Left colon (tissue), 2 donors: ENCODE measurements at regions not wholly inside any gene's neighbourhood (a gene's known extent, or its start where the extent isn't known, plus 50 kb on each side); places are given as distances from the start of the nearest gene placed in this dataset.
A peak's percentile ranks its signal among the peaks of the same experiment; 100 is the strongest.
"Not testable (repeated sequence)": the region's sequence is repeated elsewhere in the genome, so short reads cannot be mapped to it uniquely, and the experiment has no call there.

Source experiments
- ATAC-seq: fragments of 200-7000 bp; cut with Tn5 transposase; one replicate; pipeline ENCODE4 v1.9.1; 2020; ENCODE audit warnings: mild to moderate bottlenecking, moderate library complexity
- DNase-seq, 2 donors: peaks; one replicate each; pipeline ENCODE4 v3.0.0-alpha.2; 2020
- intact Hi-C, 2 donors: fragments of 100-400 bp; cut with DNase I in 1 of 2; cut with micrococcal nuclease in 1 of 2; formaldehyde crosslinking; loops; one replicate each; pipeline versions ENCODE4 v1.11.2 to v1.14.0; 2022; cut with DNase I, micrococcal nuclease
- donor health status: DM: no; HTN: no; CAD: no.
- donor health status: DM: yes; HTN: yes; CAD: no.

DNA sequence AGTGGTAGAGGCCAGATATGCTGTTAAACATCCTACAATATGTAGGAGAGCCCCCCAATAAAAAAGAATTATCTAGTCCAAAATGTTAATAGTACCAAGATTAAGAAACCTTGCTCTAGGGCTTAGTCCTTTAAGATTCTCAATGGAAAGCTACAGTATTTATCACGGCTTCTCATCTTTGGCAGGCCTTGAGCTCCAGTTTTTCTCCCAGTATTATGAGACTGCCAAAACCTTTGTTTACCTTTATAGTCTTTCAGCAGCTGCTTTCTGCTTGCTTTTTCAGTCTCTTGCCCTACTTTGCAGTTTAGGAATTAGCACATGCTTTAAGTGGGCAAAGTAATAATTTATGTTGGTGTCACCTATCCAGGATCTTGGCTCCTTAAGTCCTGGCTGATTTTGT is 59.7 kb downstream of the NHLRC1 start:
- ATAC-seq = no peak
- no peak for DNase-seq
- intact Hi-C loops = no loop called here

DNA sequence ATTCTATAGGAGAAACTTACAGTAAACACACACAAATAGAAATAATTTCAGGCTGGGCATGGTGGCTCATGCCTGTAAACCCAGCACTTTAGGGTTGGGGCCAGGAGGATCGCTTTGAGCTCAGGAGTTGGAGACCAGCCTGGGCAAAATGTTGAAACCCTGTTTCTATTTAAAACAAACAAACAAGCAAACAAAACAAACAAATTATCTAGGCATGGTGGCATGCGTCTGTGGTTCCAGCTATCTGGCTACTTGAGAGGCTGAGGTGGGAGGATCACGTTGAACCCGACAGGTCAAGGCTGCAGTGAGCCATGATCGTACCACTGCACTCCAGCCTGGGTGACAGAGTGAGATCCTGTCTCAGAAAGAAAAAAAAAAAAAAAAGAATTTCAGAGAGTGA is 64.0 kb downstream of the NHLRC1 start:
- intact Hi-C loops = no loop called here
- no peak for DNase-seq
- no peak for ATAC-seq

DNA sequence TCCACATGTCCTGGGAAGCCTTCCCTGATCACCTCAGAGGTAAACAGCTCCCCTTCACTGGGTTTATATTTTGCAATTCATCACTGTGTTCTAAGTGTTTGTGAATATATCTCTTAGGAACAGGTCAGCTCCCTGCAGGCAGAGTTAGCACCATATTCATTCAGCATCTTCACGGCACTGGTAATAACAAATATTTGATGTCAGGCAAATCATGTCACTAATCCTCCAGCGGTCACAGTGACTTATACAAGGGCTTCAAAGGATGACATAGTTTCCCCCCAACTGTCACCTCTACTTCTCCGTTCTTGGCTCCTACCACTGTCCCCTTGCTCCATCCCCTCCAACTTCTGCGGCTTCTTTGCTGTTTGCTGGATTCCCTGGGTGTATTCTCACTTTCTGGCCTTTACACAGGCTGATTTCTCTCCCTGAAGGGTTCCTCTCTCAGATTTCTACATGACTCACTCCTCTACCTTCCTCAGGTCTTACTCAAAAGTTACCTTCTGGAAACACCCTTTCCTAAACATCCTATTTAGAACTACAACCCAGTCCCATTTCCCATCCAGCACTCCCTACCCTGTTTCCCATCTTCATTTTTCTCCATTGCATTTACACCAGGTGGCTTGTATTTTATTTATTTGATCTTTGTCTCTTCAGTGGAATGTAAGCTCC is 66.6 kb downstream of the NHLRC1 start:
- ATAC-seq (no peak), DNase-seq (no peak)
- intact Hi-C loops = no loop called here

DNA sequence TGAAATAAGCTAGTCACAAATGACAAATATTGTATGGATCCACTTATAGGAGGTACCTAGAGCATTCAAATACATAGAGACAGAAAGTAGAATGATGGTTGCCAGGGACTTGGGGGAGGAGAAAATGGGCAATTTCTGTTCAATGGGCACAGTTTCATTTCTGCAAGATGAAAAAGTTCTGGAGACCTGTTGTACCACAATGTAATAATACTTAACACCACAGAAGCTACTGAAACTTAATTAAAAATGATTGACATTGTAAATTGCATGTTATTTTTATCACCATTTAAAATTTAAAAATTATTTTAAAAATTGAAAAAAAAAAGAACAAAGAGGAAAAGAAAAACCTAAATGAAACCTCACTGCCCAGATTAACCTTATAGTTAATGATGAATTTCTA is 67.4 kb downstream of the NHLRC1 start:
- intact Hi-C loops = no loop called here
- no peak for ATAC-seq
- DNase-seq = no peak

DNA sequence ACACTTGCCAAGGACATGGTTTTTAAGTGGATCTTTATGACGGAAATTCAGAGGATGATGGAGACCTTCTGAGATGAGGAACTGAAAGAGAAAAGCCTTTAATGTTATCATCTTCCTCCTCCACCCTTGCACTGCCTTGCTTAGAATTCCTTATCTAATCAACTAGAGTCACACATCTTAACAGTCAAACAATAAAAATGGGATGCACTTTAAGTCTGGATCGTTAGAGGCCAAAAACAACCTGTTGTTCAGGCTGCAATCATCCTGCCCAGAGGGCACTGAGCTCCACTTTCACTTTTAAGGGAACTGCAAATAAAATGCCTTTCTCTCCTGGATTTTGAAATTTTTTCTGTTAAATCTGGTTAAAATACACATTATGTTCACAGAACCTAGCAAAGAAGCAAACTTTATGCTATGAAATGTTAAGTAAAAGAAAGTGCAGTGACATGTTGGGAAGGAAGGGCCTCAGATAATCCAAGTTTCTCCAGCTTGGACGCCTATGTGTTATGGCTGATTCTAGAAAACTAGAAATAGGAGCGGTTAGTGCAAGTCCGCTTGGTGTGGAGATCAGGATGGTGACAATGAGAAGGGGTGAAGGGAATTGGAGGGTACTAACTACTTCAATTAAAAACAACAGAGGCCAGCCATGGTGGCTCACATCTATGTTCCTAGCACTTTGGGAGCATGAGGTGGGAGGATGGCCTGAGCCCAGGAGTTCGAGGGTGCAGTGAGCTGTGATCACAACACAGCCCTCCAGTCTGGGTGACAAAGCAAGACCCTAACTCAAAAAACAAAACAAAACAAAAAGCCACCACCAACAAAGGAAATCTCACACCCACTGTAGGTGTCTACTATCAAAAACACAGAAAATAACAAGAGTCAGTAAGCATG is 66.4 kb upstream of the KIF13A start:
- intact Hi-C loops = no loop called here
- ATAC-seq = peak; percentile 86
- peak in 1 of 2 donors; percentile 15 for DNase-seq

DNA sequence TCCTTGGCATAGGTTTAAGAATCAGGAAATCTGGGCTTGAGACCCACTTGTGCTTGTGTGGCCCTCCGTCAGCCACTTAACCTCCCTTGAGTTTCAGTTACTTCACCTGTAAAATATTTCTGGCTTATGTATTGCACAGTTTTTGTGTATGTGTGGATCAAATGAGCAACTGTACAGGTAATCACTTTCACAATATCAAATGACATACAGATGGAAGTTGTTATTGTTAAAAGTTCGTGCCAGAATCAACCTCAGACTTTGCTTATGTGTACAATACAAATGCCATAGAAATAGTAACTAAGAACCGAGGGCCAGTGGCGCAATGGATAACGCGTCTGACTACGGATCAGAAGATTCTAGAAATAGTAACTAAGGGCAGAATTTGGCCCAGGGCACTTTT is 65.6 kb upstream of the KIF13A start:
- ATAC-seq (peak; percentile 35), DNase-seq (peak in 1 of 2 donors; percentile 12)
- intact Hi-C loops = no loop called here

DNA sequence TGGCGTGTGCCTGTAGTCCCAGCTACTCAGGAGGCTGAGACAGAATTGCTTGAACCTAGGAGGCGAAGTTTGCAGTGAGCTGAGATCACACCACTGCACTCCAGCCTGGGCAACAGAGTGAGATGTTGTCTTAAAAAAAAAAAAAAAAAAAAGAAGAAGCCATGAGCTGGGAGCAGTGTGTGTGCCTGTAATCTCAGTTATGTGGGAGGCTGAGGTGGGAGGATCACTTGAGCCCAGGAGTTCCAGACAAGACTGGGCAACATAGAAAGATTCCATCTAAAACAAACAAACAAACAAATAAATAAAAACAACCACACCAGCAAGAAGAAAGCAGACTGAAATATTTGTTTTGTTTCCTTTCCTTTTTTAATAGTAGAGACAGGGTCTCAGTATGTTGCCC is 62.2 kb upstream of the KIF13A start:
- intact Hi-C loops = no loop called here
- DNase-seq = no peak
- no peak for ATAC-seq

DNA sequence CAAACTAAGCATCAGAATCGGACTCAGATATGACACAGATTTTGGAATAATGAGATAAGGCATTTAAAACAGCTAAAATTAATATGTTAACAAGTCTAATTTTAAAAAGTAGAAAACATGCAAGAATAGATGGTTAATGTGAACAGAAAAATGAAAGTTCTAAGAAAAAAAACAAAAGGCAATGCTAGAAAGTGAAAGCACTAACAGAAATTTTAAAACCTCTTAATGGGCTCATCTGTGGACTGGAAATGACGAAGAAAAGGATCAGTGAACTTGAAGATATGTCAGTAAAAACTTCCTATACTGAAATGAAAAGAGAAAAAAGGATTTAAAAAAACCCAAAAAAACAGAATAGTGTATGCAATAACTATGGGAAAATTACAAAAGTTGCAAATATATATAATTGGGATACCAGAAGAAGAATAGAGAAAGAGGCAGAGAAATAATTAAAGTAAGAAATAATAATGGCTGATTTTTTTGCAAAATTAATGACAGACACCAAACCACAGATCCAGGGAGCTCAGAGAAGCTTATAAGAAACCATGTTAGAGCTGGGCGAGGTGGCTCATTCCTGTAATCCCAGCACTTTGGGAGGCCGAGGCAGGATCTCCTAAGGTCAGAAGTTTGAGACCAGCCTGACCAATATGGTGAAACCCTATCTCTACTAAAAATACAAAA is 61.7 kb upstream of the KIF13A start:
- ATAC-seq = no peak
- no peak for DNase-seq

DNA sequence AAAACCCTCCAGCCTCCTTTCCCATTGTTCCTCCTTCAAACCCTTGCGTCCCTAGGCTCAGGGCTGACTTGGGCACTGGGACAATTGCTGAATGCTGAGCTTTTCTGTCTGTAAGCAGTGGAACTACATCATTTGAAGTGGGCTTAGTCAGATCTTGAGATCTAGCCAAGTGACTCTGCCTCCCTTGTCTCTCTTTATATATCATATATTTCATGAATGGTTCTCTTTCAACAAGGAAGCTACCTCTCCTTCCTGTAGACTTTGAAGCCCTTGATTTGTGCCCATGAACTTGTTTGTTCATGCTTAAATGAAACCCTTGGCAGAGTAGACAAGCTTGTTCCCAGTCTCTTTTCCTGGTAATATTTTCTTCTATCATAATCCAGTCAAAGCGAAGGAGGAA is 60.0 kb upstream of the KIF13A start:
- ATAC-seq (peak; percentile 87), DNase-seq (peak in 1 of 2 donors; percentile 22)
- intact Hi-C loops = no loop called here

More for the DNA sequence above, 61.7 kb upstream of the KIF13A start:
- intact Hi-C loops = no loop called here

DNA sequence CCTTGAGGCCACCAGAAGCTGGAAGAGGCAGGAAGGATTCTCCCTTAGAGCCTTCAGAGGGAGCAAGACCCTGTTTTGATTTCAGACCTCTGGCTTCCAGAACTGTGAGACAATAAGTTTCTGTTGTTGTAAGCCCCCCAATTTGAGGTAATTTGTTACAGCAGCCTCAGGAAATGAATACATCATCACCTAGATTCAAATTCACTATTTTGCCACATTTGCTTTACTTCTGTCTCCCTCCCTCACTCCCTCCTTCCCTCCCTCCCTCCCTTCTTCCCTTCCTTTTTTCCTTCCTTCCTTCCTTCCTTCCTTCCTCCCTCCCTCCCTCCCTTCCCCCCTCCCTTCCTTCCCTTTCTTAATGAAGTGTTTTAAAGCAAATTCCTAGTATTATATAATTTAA is 58.1 kb upstream of the KIF13A start:
- intact Hi-C loops = no loop called here
- no peak for DNase-seq

DNA sequence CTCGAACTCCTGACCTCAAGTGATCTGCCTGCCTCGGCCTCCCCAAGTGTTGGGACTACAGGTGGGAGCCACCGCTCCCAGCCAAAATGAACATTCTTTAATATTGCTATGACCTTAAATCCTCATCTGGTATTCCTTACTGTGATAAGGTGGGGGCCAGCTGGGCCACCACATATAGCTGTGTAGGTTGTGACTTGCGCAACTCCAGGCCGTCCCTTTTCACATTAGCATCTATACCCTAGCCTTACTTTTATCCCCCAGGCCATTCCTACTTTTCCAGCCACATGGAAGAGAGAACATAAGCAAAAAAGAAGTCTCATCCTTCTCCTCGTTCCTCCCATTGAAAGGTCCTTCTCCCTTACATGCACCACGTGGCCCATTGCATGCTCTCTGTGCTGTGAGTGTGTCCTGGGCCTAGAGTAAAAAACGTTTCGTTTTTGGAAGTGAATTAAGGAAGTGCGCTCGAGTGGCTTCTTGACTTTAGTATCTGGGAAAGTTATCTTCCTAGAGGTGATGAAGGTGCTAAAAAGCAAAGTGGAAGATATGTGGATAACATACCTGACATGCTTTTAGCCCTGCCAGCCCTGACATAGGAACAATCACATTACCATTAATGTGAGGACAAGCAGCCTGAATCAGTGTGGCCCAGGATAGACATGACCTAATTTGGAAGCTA is 56.8 kb upstream of the KIF13A start:
- intact Hi-C loops = no loop called here
- DNase-seq = no peak
- ATAC-seq = no peak

More for the DNA sequence above, 58.1 kb upstream of the KIF13A start:
- no peak for ATAC-seq

DNA sequence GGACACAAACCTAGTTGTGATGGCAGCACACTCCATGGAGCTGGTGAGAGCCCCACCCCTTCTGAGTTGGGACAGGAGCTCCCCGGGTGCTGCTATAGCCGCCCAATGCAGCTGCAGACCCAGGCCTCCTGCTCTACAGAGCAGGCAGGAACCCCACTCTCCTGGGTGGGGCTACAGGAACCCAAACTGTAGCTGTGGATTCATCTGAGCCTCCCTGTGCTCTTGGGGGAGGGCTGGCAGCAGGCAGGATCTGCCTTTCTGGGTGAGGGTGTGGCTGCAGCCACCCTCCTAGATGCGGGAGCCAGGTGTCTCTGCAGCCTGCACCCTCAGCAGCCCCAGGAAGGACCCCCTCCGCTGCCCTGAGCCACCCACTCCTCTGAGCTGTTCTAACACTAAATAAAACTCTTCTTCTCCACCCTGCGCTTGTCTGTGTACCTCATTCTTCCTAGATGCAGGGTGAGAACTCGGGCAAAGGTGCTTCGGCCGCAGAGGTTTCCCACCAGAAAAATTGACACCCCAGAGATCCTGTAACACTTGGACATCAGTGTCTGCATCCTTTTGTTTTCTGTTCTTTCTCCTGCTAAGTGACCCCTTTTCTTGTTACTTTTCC is 55.2 kb upstream of the KIF13A start:
- no peak for DNase-seq
- ATAC-seq = no peak
- intact Hi-C loops = no loop called here

DNA sequence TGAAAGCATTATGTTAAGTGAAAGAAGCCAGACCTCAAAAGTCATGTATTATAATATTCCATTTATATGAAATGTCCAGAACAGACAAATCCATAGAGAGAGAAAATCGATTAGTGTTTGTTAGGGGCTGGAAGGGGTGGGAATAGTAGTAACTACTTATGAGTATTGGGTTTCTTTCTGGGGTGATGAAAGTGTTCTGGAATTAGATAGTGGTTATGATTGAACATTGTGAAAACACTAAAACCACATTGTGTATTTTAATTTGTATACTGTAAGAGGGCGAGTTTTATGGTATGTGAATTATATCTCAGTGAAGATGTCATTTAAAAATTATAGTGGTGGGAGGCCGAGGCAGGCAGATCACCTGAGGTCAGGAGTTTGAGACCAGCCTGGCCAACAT is 52.0 kb upstream of the KIF13A start:
- intact Hi-C loops = no loop called here
- ATAC-seq = no peak
- no peak for DNase-seq

DNA sequence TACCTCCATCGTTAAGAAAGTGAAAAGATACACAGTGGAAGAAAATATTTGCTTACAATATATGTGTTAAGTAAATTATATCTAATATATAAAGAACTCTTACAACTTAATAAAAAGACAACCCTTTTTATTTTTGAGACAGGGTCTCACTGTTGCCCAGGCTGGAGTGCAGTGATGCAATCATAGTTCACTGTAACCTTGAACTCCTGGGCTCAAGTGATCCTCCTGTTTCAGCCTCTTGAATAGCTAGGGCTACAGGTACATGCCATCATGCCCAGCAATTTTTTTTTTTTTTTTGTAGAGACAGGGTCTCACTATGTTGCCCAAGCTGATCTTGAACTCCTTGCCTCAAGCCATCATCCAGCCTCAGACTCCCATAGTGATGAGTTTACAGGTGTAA is 50.8 kb upstream of the KIF13A start:
- ATAC-seq, DNase-seq, intact Hi-C loops: not testable (repeated sequence)
